ENCODE measurements at regions not wholly inside any gene's neighbourhood (a gene's known extent, or its start where the extent isn't known, plus 50 kb on each side); places are given as distances from the start of the nearest gene placed in this dataset.

GRCh38 chr9:78557540-78557939, 260.6 kb downstream of the PSAT1 start:
- DNase-seq (ENCODE audit: low read depth, low spot score) (no peak), FAIRE-seq (no peak)
- H3K79me2 ChIP-seq (ENCODE audit: control insufficient read depth, insufficient read depth, low read length): no peaks in the 10 kb centered on the region
- POLR2A ChIA-PET: no interaction called here
- no peaks in the 10 kb centered on the region for H3K4me1 ChIP-seq (ENCODE audit: control insufficient read depth, extremely low read depth, insufficient read depth, low read length)
- CTCF ChIA-PET: no interaction called here
- no peak overlapping the region for H2AFZ ChIP-seq (ENCODE audit: low read depth, low read length)
- TF ChIP-seq GATA2 (IDR thresholded peaks at IDR 0.05; ENCODE audit: insufficient read depth, insufficient read length, low read depth, low read length): no peak
- no peak for TF ChIP-seq MAX (IDR thresholded peaks at IDR 0.05; ENCODE audit: insufficient read depth, insufficient read length)
- TF ChIP-seq CTCF (IDR thresholded peaks at IDR 0.05; ENCODE audit: extremely low read depth in 1 of 2, insufficient read depth in 1 of 2, low read depth in 1 of 2, low read length in 2 of 2): no peak
- TF ChIP-seq JUN (IDR thresholded peaks at IDR 0.05; ENCODE audit: borderline replicate concordance, insufficient read depth, insufficient read length, low read depth): no peak
- TF ChIP-seq FOS (IDR thresholded peaks at IDR 0.05; ENCODE audit: borderline replicate concordance, insufficient read depth, low read length): no peak
- no peak for TF ChIP-seq POLR2A (IDR thresholded peaks at IDR 0.05; ENCODE audit: low read depth, low read length)
- no peak for TF ChIP-seq POLR2AphosphoS5 (IDR thresholded peaks at IDR 0.05; ENCODE audit: insufficient read depth, low read depth, low read length)
- no peak for TF ChIP-seq MYC (IDR thresholded peaks at IDR 0.05; ENCODE audit: low read depth, low read length)
- TF ChIP-seq EZH2 (IDR thresholded peaks at IDR 0.05; ENCODE audit: borderline replicate concordance, low read depth, low read length, severe bottlenecking): no peak
- no peaks in the 10 kb centered on the region for H3K9me1 ChIP-seq (replicated peaks; ENCODE audit: control insufficient read depth, extremely low read depth, insufficient read depth, low read length)
- no peak overlapping the region for H3K4me2 ChIP-seq (ENCODE audit: insufficient read depth, low read length)
- H3K4me3 ChIP-seq (replicated peaks in 1 of 3; ENCODE audit: insufficient read depth in 1 of 3, low read depth in 1 of 3, low read length in 3 of 3): no peak overlapping the region
- no peak overlapping the region for H3K27ac ChIP-seq (ENCODE audit: insufficient read depth, low read depth, low read length)
- BruUV-seq (replicated peaks): no TSS peak
- dilution Hi-C loops (cut with MboI; ENCODE audit: extremely low pct_ligation_motif_present, low sequenced_read_pairs) (no loop called here), intact Hi-C loops (cut with micrococcal nuclease) (no loop called here)
- no peaks in the 10 kb centered on the region for H4K20me1 ChIP-seq (replicated peaks; ENCODE audit: control insufficient read depth, extremely low read depth, insufficient read depth, low read length)
- no peaks in the 10 kb centered on the region for H3K9me3 ChIP-seq (replicated peaks; ENCODE audit: control insufficient read depth, insufficient read depth, low read length)
- H3K27me3 ChIP-seq (ENCODE audit: control insufficient read depth in 2 of 2, insufficient read depth in 2 of 2, low read length in 2 of 2): no peaks in the 10 kb centered on the region
- H3K9ac ChIP-seq (replicated peaks; ENCODE audit: extremely low read depth, insufficient read depth, low read length): no peak overlapping the region
- no peaks in the 10 kb centered on the region for H3K36me3 ChIP-seq (ENCODE audit: control insufficient read depth in 2 of 2, extremely low read depth in 1 of 2, insufficient read depth in 2 of 2, low read length in 2 of 2)
